GM19240 (cell line): ENCODE measurements at regions not wholly inside any gene's neighbourhood (a gene's known extent, or its start where the extent isn't known, plus 50 kb on each side); places are given as distances from the start of the nearest gene placed in this dataset.

ENCODE experiments used
- DNase-seq: peaks from one replicate; pipeline ENCODE4 v3.0.0; 2011; ENCODE audit warnings: low spot score; ENCODE audit not compliant: insufficient read length

GRCh38 chr6:147905711-147906110 is 397.2 kb downstream of the SAMD5 start:
- no peak for DNase-seq

GRCh38 chr6:147906361-147906760 is 397.9 kb downstream of the SAMD5 start:
- DNase-seq: no peak

GRCh38 chr6:147909640-147910039 is 401.1 kb downstream of the SAMD5 start:
- no peak for DNase-seq

- DNase-seq: no peak
Measured at GRCh38 chr6:147910281-147910680, 401.8 kb downstream of the SAMD5 start.

- DNase-seq: no peak
Measured at GRCh38 chr6:147911057-147911456, 402.6 kb downstream of the SAMD5 start.

DNA sequence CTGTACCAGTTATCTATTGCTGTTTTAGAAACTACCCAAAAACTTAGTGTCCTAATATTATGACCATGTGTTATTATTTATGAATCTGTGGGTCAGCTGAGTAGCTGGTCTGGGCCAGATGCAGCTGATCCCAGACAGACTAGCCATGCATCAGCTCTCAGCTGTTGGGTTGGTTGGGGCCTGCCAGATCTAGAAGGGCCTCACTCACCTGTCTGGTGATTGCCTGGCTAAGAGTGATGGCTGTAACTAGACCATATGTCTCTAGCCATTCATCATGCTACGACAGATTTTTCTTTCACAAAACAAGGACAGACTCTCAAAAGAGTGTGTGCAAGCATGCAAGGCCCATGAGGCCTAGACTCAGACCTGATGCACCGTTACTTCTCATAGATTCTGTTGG is 403.2 kb downstream of the SAMD5 start:
- DNase-seq: no peak

DNA sequence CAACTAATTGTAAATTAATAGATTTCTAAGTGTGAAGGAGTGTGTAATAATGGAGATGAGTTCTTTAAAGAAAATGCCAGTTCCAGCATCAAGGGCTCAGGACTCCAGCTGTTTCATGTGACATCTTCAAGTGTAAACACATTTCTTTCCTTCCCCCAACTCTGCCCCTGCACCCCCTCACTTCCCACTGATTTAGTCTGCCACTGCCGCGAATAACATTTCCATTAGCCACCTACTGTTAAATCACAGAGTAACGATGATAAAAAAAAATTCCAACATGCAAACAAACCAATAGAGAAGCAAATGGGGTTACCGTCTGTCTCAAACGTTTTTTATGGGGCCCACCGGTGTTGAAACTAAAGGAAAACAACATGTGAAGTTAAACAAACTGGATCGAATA is 414.3 kb downstream of the SAMD5 start:
- no peak for DNase-seq

- no peak for DNase-seq
Measured at GRCh38 chr6:147924598-147924997, 416.1 kb downstream of the SAMD5 start.

- no peak for DNase-seq
Measured at GRCh38 chr6:147925826-147926225, 416.8 kb upstream of the SASH1 start.

DNA sequence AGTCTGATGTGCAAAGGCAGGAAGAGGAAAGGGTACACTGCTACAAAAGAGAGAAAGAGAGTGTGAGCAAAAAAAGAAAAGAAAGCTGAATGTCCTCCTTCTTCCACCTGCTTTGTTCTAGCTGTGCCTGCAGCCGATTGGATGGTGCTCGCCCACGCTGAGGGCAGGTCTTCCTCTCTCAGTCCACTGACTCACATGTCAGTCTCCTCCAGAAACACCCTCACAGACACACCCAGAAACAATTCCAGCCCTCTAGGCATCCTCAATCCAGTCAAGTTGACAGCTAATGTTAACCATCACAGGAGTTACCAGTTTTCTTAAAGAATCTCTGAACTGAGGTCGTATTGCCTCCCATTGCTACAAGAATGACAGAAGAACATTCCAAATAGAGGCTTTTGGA is 411.9 kb upstream of the SASH1 start:
- DNase-seq: no peak

DNA sequence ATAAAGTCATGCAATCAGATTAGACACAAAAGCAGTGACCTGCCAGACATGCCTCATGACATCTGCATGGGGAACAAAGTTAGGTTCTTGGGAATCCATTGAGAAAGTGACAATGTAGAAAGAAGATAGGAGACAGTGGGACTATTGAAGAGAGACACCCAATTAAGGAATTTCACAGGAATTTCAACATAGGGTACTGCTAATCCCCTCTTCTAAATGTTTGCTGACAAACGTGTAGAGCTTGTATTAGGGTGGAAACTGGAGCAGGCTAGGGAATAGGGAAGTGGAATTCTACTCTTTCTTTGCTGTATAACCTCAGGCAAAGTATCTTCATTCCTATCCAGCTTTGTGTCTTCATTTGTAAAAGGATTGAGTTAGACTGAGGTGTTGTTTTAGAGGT is 409.4 kb upstream of the SASH1 start:
- DNase-seq: no peak

- DNase-seq: no peak
Measured at GRCh38 chr6:147935656-147936055, 407.0 kb upstream of the SASH1 start.

- no peak for DNase-seq
Measured at GRCh38 chr6:147936703-147937470, 405.8 kb upstream of the SASH1 start.

DNA sequence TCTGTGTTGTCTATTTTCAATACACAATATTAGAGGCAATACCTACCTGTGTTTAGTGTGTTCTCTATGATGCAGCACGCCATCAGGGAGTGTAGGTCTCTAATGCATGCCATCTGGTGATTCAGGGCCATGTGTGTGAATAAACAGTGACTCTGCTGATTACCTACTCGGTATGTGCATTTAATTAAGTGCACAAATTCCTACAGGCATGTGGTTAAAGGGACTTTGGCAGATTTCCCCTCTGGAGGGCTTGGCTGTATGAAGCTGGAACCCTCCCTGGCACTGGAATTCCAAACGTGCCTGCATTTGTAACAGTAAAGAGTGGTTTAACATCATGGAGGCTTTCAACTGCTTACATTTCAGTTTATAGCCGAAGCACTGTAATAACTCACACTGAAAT is 401.5 kb upstream of the SASH1 start:
- DNase-seq: no peak

DNA sequence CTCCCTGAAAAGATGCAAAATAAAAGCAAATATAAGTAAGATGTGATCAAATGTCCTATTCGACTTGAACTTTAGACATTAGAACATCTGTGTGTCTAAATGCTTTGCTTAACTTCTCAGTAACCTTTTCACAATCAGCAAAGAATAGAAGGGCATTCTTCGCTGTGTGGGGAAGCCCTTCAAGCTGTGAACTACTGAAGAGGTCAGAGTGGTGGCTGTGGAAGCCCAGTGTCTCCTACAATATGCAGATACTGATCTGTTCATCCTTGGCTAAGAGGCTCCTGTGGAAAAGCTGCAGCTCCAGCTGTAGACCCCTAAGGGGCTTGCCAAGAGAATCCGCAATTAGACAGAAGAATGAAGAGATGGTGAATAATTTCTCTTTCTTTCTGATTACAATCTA is 400.3 kb upstream of the SASH1 start:
- DNase-seq: no peak

DNA sequence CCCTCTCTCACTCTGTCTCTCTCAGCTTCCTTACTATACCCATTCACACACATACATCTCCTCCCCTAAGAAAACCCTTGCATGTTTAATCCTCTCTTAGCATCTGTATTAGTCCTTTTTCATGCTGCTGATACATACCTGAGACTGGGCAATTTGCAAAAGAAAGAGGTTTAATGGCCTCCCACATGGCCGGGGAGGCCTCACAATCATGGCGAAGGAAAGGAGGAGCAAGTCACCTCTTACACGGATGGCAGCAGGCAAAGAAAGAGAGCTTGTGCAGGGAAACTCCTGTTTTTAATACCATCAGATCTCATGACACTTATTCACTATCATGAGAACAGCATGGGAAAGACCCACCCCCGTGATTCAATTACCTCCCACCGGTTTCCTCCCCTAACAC is 398.5 kb upstream of the SASH1 start:
- DNase-seq: no peak

- DNase-seq: no peak
Measured at GRCh38 chr6:147947521-147947920, 395.1 kb upstream of the SASH1 start.

- DNase-seq: no peak
Measured at GRCh38 chr6:147949981-147950622, 392.5 kb upstream of the SASH1 start.

DNA sequence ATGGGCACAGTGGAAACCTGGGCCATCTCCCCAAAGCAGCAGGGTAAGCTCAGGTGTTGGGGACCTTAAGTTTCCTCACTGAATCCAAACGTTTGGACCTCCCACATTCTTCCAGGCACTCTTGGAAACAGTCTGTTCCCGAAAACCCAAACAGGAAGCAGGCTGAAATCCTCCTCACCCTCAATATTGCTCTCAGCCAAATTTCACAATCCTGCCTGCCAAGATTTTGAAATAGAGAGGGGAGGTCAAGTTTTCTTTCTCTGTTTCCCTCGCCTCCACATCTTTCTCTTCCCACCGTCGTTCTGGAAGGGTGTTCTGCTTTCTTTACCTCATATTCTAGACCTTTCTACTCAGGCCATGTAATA is 392.0 kb upstream of the SASH1 start:
- DNase-seq: no peak

DNA sequence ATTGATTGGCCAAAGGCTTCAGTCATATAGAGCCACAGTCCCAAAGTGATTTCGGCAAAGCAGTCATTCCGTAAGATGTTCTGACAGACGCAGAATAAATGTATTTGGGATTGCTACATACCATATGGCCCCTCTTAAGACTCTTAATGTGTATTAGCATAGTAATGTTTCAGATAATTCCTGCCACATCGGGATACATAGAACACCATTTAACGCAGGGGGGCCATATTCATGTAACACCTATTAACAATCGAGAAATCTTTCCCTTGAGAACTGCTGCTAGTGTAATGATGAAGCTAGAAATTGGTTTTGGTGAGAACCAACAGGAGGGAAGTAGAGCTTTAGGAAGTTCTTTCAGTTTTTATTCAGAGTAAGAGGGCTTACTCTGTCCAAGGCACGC is 390.9 kb upstream of the SASH1 start:
- DNase-seq: no peak

- DNase-seq: no peak
Measured at GRCh38 chr6:147954938-147955337, 387.7 kb upstream of the SASH1 start.

DNA sequence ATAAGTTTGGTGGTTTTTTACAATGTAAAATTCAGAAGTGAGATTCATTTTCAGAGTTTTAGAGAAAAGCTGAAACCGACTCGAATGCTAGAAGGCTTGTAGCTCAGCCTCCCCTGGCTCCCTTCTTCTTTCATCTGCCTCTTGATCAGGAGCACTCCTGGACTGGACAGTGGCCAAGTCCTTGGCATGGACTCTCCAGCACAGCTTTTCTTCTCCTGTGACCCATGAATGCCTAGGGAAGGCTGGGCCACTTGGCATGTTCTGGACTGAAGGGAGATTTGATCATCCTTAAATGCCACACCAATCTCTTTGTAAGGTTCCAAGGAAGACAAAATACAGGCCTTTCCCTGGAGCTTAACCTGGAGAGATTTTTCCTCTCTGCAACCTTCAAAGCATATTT is 384.0 kb upstream of the SASH1 start:
- no peak for DNase-seq

GRCh38 chr6:147961481-147962141 is 381.0 kb upstream of the SASH1 start:
- no peak for DNase-seq
